ENCODE measurements at regions not wholly inside any gene's neighbourhood (a gene's known extent, or its start where the extent isn't known, plus 50 kb on each side); places are given as distances from the start of the nearest gene placed in this dataset.

DNA sequence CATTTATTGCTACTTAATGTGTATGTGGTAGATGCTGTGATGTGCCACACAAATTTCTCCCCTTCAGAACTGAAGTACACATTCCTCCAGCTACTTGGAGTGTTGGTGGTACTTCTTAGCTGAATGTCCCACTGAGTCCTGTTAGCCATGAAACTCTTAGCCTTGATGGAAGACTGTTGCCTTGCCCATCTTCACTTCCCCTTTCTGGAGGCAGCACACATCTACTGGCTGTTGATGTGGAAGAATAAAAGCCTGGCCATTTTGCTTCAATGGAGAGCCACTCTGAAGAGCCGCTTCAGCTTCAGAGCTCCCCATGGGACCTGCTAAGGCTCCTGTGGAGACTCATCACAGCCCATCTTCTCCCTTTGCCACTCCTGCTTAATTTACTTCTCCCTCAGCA lies 157.7 kb upstream of the PITX2 start:
- DNase-seq: no peak

DNA sequence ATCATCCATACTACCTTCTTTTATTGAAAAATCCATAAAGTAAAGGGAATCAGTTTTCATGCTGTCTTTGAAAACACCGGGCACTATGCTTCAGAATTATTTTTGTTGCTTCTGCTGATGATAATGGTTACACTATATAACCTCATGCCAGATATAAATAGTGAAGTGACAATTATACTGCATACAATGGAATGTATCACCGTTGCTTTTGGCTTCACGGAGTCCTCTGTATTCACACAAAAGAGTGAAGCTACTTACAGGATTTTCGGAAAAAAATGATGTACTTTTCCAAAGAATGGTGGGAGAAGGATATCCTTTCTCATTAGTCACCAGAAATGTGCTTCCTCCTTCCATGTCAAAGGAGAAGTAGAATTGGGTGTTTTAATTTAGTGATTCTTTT lies 159.1 kb upstream of the PITX2 start:
- DNase-seq: no peak

DNA sequence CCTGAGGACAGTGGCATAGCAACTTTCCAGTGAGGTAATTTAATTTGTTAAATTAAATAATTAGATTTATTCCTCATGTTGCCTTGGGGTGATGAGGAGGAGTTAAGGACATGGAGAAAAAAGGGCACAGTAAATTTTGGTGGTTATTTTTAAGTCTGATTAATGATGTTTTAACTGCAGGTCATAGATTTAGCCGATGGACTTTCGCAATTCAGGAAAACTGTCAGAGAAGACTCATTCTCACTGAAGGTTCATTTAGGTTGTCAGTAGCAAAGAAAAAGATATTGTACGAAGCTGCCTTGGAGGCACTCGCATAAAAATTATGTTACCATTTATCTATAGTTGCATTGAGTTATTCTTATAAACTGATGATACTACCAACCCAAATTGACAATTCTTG lies 164.2 kb upstream of the PITX2 start:
- DNase-seq: no peak

DNA sequence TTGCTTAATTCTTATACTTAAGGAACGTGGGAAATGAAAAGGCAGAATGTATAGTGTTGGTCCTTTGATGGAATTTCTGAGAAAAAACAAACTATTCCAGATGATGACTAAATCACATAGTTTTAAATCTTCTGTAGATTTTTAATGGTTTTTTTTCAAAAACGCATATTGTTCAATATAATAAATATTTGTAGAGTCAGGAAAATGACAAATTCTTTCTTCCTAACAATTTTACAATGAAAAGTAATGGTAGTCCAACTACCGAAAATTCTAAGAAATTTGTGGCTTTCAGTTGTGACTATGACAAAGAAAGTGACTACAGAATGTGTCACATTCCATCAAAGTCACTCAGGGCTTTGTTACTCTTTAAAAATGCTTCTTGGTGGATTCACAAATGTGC lies 164.8 kb upstream of the PITX2 start:
- no peak for DNase-seq

DNA sequence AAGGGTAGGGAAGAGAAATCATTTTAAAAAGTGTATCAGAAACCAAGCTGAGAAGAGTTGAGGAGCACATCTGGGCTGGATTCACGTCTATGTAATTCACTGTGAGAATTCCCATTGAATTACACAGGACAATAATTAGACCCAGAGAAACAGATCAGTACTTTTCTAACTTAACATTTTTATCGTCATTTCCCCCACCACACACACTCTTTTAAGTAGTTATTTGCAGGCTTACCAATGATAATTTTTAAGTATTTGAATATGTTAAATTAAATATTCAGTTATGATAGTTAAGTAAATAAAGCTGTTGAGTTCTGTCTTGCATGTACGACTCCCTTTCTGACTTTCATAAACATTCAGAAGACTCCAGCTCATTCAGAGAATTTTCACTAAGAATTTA lies 165.4 kb upstream of the PITX2 start:
- DNase-seq: no peak

DNA sequence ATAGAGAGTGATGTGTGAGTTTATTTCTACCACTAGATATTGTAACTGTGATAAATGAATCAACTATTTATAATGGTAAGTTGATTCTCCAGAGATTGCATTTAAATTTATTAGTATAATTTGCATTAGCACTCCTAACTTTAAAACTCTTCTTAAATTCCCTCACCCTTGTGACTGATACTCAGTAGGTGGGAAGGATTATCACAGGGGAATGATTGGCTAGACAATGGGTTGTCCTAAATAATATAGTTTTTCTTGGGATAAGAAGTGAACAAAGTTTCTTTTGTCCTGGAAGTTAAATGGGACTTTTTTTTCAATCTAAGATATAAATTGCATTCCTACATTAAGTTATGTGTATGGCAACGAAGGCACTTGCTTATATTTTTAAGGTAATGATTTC lies 169.2 kb upstream of the PITX2 start:
- DNase-seq: no peak

DNA sequence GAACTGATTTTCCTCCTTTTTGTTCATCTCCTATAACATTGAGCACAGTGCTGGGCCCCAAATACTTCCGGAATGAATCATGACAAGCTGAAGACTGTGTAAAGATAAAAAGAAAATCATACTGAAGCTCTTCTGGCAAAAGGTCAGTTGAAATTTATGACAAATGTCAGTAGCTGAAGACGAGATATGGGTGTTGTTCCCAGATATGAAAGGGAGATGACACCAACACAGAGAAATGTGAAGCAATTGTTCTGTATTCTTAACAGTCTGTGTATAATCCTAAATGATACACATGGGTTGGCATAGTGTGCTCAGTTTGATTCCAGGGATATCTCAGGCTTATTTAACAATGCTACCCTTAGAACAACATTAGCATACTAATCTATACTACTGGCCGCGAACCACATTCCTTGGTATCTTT lies 170.5 kb upstream of the PITX2 start:
- DNase-seq: no peak

DNA sequence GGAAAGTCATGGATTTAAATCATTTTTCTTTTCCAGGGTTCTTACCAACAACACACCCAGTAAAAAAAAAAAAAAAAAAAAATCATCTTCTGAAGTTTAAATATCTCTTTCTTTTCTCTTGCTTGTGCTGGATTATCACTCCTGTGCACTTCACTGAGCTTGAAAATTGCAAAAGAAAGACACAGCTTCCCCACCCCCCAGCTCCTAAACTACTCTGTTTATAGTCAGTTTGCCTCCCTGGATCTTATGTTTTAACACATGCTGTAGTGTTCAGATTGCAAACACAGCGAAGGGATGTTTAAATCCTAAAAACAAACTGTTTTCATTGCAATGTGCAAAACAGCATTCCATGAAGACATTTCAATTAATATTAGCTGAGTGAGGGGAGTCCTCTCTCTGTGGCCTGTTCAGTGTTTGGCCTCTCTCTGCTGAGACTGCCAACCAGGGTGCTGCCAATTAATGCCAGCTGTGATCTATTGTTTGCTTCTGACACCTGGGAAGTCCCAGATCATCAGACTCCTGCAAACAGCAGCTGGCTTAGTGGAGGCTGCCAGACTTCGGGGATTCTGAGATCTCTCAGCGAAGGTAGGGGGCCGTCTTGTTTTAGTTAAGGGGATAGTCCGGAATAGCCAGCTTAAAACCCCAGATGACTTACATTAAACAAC lies 171.1 kb upstream of the PITX2 start:
- DNase-seq: no peak

DNA sequence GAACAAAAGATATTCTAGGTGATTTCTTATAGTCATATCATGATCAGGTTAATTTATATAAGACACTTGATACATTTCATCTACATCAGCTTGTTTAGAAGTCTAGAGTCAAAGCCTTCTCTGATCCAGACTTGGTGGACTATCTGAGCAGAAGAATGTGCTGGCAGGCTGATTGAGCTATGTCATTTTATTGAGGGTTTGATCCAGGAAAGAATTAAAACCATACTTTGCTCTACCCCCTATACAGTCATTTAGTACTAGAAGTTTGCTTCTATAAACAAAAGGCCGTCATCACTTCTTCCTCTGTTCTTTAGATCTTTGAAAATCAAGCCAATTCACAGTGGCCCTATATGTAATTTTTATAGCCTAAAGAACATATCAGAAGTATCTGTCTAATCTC lies 173.1 kb upstream of the PITX2 start:
- no peak for DNase-seq

DNA sequence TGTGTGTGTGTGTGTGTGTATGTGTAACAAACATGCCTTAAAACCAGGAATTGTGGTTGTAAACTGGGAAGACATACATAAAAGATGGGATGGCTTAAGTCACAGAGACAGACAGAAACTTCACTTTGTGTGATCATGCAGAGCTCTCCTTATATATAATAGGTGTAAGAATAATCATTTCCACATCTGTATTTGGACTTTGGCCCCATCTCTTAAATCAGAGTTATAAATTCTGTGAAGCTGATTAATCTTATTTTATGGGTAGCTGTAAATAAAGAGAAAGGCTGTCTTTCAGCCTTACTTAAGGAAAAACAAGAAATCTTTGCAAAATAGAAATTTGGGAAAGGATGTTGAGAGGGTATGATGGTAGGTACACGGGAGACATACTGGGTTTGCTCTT lies 174.6 kb upstream of the PITX2 start:
- no peak for DNase-seq

DNA sequence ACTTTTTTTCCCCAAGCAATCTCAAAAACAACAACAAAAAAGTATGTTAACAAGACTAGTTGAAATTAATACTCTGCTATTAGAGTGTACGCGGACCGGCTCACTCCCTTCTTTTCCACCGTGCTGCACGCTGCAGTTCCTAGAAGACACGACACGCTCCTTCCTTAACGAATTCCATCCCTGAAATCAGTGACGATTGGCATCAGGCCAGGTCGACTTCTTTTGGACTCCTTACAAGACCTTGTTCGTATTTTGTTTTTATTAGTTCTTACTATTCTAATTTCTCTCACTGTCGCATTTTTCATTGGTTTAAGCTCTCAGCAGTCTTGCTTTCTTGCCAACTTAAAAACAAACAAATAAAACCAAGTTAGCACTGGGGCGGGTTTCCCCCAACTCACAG lies 175.8 kb upstream of the PITX2 start:
- no peak for DNase-seq

DNA sequence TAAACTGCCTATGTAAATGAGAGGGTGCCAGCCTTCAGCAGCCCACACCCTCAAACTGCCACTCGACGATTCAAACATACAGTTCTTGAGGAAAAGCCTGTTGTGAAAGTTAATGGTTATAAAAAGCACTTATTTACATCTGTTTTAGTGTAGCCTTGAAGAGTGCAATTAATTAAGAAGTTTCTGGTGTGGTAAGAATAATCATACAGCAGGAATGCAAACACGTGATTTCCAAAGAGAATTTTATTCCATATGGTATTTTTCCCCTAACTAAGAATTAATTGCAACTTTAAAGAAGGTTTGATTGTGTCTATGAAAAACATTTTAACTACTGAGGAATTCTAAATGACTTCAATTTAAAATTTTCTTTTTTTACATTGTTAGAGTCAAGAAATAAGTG lies 176.3 kb upstream of the PITX2 start:
- no peak for DNase-seq

DNA sequence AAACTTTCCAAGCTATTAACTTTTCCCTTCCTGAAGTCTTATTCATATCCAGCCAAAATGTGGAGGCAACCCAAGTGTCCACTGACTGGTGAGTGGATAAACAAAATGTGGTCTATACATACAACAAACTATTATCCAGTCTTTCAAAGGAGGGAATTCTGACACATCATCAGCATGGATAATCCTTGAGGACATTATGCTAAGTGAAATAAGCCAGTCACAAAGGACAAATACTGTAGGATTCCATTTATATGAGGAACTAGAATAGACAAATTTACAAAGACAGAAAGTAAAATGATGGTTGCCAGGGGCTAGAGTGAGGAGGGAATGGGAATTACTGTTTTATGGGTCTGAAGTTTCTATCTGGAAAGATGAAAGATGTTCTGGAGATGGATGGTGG lies 178.7 kb upstream of the PITX2 start:
- no peak for DNase-seq

DNA sequence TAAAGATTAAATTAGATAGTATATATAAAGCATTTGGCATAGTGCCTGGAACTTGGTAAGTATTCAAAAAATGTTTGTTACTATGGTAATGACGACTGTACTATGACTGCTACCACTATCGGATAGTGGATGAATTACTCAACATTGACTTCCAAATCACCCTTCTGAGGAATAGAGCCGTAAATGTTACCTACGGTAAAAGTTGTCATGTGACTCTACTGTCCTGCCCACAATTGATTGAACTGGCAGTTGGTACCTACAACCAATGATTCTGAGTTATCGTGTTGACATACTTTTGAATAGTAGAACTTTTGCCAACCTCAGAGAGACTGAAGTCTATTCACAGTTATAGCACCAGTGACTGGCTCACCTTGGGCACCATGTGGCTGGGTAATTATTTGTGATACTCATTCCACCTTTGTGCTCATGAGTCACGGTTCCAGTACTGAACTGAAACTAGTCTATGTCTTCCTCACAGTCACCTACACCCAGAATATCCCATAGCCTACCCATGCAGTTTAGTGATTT lies 185.5 kb upstream of the PITX2 start:
- no peak for DNase-seq

DNA sequence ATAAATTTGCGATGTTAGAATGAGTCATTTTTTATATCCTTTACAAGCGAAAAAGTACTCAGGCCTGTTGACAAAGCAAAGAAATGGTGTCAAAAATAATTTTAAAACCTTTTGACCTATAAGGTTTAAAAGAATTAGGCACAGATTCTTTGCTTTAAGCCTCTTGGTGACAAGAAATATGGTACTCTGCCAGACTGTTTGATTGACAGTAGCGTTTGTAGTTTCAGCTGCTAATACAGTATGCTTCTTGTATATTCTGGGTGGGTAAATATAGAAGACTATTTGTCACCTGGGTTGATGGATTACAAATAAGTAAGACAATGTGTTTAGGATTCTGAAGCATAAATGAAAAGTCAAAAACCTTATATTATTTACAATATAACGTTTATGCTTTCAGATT lies 193.1 kb upstream of the PITX2 start:
- no peak for DNase-seq

DNA sequence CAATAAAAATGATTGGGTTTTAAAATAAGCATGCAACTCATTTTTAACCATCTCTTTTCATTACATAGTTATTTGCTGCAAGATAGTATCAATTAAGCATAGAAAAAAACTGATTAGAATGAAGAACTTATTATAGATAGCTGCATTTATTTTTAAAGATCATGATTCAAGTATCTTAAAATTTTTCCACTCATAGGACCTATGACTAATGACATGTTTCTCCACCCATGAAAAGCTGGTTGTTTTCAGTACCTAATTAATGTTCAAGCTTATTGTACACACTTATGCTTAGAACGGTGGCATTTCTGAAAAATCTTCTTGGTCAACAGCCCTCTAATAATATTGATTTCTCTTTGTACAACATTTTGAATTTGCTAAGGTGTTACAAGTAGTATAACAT lies 193.5 kb upstream of the PITX2 start:
- no peak for DNase-seq

DNA sequence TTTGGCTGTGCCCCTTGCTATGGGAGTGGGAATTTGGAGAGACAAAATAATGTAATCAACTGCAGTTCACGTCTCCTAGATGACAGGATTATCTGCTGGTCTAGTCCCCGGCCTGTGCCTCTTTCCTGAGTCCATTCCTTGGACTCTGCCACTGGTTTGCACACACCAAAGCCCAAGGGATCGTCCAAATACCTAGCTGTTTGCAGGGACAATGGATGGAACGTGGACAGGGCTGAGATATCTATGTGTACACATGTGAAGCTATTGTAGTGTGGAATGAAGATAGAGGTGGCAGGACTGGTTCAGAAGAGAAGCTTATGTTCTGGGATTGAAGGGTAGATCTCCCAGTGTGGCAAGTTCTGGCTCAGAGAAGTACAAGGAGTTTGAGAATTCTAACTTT lies 198.3 kb upstream of the PITX2 start:
- DNase-seq: no peak

DNA sequence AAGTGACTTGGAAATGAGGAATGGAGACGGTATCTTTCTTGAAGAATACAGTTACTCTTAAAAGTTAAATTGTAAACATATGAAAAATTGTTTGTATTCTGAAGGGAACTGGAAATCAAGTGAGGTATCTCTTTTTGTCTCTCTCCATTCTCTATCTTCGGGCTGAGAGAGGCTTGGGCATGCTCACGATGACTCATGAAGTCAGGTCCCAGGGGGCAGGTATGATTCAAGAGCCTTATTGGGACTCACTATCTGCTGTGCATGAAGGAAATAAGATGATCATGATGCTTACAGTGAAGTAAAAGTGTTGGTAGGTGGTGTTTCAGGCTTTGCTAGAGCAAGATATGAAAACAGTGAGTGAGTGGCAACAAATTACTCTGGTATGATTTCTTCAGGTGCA lies 200.4 kb upstream of the PITX2 start:
- no peak for DNase-seq

DNA sequence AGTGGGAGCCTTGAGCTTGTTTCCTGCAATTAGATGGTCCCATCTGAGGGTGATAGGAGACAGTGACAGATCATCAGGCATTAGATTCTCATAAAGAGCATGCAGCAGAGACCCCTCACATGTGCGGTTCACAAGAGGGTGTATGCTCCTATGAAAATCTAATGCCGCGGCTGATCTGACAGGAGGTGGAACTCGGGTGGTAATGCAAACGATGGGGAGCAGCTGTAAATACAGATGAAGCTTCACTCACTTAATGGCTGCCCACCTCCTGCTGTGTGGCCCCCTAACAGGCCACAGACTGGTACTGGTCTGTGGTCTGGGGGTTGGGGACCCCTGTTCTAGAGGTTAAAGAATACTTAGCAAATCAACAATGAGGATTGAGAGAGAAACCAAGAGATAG lies 201.5 kb upstream of the PITX2 start:
- no peak for DNase-seq

DNA sequence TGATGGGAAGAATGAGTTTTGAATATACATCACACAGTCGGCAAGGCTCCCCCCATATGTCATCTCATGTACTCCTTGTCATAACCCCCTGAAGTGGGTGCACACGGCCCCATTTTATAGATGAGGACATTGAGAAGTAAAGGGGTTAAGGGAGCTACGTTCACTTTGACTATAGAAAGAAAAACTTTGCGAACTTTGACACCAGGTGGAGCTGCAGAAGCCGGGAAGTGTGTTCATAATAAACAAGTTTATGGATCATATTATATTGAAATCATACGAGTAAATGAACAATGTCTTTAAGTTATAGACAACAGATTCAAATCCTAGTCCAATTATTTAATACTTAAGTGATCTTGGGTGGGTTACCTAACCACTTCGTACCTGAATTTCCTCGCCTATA lies 203.8 kb upstream of the PITX2 start:
- DNase-seq: no peak

DNA sequence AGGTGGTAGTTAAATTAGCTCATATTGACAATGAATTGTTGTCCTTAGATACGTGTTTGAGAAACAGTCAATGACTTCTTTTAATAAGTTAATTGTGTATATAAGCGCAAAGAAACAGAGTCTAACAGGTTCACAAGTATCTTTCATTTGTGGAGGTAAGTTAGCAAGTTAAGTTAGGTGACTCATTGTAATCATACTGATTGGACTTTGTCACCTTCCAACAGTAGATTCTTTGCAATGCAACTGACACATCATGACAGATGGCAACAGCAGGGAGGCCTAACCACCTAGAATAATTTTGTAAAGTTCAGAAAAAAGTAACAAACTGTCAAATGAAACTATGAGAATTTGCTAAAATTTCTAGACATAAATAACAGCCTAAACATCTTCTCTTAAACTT lies 207.6 kb upstream of the PITX2 start:
- no peak for DNase-seq

DNA sequence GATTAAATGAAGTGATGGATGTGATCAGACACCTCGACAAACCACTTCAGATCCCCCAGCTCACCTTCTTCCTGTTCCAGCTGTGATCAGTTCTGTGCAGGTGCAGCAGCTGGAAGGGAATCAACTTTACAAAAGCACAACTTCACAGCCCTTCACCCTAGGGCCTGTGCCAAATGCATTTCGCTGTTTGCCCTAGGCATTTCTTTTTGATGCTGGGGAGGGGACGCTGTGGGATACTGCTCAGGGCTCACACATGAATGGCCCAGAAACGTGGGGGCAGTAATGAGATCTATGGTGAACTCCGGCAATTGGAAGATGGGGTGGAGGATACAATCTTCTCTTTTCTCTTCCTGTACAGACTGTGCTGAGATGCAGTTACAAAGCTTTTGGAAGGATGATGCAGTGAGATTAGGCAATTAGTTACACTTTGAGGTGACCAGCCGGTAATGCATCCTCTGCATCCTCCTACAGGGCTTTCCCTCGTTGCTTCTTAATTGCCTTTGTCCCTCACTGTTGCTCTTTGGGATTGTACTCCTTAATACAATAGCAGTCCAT lies 215.1 kb upstream of the PITX2 start:
- no peak for DNase-seq

DNA sequence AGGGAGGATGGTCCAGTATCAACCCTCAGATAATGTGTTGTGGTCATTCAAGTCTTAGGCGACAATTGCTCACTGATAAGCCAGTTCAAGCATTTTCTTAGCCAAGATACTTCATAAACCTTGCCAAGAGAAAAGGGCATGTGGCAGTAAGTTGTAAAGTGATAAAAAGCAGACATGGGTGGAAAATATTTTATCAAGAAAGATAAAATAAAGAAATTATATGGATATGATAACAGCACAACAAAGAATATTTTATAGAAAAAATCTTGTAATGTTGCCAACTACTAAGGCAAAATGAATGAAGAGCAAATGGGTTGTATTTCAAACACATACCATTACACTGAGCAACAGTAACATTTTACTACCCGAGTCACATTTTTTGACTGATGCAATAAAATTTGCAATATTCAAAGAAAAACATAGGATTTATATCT lies 217.4 kb upstream of the PITX2 start:
- DNase-seq: no peak

DNA sequence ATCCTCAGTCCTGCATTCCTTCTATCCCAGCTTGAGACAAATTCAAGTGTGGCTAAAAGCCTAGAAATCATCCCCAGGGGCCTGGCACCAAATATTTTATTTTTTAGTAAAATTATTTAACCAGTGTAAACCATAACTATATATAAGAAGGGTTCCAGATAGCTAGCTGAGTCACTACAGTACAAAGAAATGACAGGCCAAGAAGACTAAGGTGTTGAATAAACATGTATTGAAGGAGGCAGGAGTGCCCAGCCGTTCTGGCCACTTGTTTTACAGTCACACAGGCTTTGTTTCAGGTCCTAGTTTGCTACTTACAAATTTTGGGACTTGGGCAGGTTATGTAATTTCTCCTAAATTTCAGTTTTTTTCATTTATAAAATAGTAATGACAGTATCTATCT lies 225.9 kb upstream of the PITX2 start:
- no peak for DNase-seq

DNA sequence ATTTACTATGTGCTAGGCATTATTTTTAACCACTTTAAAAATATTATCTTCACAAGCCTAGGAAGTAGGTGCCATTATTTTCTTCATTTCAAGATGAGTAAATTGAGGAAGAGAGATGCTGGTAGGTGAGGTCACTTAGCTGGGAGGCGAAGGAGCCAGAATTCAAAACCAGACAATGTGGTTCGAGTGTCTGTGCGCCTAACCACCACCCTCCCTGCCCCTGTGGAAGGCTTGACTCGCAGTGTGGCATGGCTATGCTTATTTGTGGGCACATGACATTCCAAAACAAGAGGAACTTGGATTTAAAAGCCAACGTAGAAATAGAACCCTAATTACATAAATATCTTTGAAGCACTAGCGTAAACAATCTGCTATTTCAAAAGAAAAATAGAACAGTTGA lies 226.6 kb upstream of the PITX2 start:
- DNase-seq: no peak

All from femur (tissue), 1 donor.